GM19467 (cell line): ENCODE measurements at regions not wholly inside any gene's neighbourhood (a gene's known extent, or its start where the extent isn't known, plus 50 kb on each side); places are given as distances from the start of the nearest gene placed in this dataset.
"Not testable (repeated sequence)": the region's sequence is repeated elsewhere in the genome, so short reads cannot be mapped to it uniquely, and the experiment has no call there.

ENCODE experiments used
- ATAC-seq: cut with Tn5 transposase; IDR thresholded peaks from one replicate; pipeline ENCODE4 v1.9.1; 2021; ENCODE audit warnings: mild to moderate bottlenecking, moderate library complexity; ENCODE audit not compliant: unreplicated experiment

- no peak for ATAC-seq
These were observed 52.7 kb upstream of the ZCCHC13 start for GRCh38 chrX:74251006-74251930.

DNA sequence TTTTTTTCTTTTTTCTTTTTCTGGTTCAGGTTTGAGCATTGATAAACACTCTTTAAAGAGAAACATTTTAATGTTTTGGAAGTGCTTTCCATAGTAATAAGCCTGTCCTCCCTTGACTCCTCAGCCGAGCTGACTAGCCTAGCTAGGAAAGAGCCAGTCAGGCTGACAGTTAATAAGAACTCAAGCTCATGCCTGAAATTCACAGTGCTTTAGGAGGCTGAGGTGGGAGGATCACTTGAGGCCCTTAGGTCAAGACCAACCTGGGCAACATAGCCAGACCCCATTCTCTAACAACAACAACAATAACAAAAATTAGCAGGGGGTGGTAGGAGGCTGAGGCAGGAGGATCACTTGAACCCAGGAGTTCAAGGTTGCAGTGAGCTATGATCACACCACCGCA is 53.4 kb upstream of the ZCCHC13 start:
- ATAC-seq = no peak

- ATAC-seq = no peak
These were observed 54.0 kb upstream of the ZCCHC13 start for GRCh38 chrX:74249963-74250362.

DNA sequence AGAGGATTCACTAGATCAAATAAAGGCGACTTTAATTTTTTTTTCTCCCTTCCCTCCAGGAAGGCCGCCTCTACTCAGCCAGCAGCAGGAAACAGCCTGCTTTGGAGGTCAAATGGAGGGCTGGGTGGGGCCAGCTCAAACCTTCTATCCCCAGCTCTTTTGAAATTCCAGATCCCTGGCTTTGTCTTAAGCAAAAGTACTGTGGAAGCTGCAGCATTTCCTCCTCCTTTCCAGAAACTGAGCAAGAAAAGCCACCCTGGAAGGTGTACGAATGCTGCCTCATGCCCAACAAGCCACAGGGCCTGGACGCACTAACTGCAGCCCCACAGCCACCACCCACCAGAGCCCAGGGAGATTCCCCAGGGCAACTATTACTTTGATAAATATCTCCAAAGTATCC is 55.1 kb upstream of the ZCCHC13 start:
- no peak for ATAC-seq

DNA sequence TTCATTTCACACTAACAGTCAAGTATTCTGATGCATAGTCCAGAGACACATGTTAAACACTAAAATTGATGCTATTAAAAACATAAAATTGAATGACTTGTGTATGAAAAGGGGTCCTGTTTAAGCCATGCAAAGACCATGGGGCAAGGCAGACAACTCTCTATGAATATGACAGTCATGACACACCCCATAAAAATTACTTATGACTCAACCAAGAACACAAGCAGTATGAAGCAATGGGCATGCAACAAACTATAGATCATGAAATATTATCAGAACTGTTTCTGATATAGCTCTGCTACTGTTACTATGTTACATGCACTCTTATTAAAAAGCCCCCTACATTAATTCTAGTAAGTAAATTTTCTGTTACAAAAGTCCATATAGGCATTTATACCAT is 57.5 kb upstream of the ZCCHC13 start:
- ATAC-seq = no peak

DNA sequence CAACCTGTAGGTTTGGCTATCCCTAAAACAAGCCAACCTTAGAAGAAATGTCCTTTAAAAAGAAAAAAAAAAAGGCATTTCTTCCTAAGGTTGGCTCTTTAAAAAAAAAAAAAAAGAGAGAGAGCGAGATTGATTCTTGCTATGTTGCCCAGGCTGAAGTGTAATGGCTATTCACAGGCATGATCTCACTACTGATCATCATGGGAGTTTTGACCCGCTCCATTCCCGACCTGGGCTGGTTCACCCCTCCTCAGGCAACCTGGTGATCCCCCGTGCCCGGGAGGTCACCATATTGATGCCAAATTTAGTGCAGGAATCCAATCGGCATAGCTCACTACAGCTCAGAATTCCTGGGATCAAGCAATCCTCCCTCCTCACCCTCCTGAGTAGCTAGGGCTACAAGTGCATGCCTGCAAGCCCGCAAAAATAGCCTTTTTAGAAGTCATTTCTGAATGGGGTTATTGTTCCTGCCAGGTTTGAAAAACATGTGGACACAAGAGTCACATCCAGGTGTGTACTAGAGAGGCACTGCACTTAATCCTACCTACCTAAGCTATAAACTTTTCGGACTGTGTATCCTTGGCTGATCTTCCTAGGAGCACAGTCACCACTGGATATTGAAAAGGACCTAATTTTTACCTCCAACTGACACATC is 61.4 kb upstream of the ZCCHC13 start:
- no peak for ATAC-seq

- no peak for ATAC-seq
These were observed 61.9 kb upstream of the ZCCHC13 start for GRCh38 chrX:74242050-74242449.

GRCh38 chrX:74238771-74239170 is 65.2 kb upstream of the ZCCHC13 start:
- ATAC-seq = no peak

GRCh38 chrX:74234818-74235217 is 69.2 kb upstream of the ZCCHC13 start:
- no peak for ATAC-seq

DNA sequence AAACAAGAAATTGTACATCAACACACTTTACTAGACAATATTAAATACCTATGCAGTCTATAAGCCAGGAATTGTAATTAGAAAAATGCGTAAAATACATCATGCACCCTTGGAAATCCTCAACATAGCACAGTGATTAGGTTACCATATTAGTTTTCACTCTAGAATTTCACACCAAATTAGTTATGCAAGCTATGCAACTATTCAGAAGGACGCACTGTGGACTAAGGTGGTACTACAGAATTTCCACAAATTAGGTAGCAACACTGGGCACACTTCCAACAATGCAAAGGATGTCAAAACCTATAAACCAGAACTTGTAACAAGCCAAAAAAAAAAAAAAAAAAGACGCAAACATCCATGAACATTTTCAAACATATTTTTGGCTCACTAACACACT is 71.1 kb upstream of the ZCCHC13 start:
- no peak for ATAC-seq

DNA sequence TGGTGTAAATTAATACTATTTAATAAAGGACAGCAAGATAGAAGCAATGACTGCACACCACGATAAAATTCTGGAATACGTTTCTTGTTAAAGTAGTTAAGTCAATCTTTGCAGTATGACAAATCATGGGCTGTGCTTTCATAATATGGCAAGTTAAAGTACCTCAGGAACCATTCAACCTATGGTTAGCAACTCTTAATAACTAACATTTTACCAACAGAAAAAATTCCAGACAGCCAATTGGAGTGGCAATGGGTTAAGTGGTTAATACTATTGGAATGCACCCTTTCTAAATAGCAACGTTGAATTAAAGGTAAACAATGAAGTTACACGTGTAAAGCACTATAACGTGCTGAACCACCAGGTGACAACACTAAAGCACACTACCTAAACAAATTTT is 72.4 kb upstream of the ZCCHC13 start:
- no peak for ATAC-seq

DNA sequence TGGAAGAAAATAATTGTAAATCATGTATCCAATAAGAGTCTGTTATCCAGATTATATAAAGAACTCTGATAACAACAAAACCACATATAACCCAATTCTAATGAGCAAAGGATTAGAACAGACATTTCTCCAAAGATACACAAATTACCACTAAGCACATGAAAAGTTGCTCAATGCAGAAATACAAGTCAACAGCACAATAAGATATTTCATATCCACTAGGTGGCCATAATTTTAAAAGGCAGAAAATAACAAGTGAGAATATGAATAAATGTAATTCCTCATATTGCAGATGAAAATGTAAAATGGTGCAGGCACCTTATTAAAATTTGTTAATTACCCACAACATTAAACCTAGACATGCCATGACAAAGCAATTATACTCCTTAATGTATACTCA is 73.9 kb upstream of the ZCCHC13 start:
- no peak for ATAC-seq

- ATAC-seq = no peak
These were observed 78.9 kb upstream of the ZCCHC13 start for GRCh38 chrX:74225111-74225510.

DNA sequence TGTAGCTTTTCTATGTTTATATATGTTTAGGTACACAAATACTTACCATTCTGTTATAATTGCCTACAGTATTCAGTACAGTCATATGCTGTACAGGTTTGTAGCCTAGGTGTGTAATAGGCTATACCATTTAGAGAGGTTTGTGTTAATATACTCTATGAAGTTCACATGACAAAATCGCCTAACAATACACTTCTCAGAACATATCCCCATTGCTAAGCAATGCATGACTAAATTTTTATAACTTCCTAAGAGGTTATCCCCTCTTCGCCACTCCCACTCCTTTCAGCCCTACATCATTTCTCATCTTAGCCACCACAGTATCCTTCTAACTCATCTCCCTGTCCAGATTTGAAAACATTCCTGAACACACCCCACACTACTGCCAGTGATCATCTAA is 83.7 kb upstream of the ZCCHC13 start:
- ATAC-seq = no peak

- ATAC-seq = no peak
These were observed 85.1 kb upstream of the ZCCHC13 start for GRCh38 chrX:74218895-74219294.

DNA sequence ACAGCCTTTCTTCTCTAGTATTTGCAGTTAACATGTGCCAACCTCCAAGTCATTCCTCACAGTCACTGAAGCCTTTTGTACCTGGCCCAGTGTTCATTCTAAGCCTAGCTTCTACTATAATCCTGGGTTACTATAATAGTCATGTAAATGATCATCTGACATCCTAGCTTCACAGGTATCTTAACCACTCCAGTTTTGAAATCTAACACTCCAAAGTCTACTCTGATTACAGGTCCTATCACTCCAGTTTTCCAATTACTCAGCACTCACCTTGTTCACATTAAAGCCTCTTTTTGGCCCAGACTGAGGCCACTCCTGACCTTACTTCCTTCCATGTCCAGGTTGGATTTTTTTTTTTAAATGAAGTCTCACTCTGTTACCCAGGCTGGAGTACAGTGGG is 87.6 kb upstream of the ZCCHC13 start:
- no peak for ATAC-seq

DNA sequence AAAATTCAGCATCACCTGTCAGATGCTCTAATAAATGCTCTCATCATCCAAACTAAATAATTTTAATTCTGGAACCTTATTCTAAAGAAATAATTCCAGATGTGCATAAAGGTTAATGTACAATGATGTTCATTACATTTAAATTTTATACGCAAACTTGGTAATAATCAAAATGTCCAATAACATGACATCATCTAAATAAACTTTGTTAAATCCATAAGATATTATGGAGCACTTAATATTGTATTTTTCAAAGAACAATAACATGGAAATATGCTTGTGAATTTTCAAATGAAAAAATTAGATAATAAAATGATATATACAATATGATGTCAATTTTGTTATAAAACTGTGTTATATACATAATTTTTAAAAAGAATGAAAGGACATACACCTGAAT is 92.1 kb upstream of the ZCCHC13 start:
- no peak for ATAC-seq

DNA sequence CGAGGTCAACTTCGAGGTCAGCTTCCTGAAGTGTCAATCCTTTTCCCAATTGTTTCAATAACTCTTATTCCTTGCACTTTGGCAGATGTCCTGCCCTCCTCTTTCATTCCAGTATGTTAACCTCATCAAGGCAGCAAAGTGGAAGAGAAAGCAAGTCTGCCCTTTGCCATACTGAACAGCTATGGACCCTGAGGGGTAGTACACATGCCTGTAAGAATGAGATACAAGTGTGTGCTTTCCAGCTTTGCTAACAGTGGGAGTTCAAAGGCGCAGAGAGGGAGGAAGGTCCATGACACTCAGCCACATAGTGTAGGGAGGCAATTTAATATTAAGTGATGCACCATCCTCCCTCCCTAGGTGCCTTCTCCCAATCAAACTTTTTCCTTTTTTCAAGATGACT is 96.4 kb upstream of the ZCCHC13 start:
- no peak for ATAC-seq

- no peak for ATAC-seq
These were observed 108.4 kb upstream of the ZCCHC13 start for GRCh38 chrX:74195605-74196004.

GRCh38 chrX:74195120-74195519 is 108.9 kb upstream of the ZCCHC13 start:
- ATAC-seq = no peak

DNA sequence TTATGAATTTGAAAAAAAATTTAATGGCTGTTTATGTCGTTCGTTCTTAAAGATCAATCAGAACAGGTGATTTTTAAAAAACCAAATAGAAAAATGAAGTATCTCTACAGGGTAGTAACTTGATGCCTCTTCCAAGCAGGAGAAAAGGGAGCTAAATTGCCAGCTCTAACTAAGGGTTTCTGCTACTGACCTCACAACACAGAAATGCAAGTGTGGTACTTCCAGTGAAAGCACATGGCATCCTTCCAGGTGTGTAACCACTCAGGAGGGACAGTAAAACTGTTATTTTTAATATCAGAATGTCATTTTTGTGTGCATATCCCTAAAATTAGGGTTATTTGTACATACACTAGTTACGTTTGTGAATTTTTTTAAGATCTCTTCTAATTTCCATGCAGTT is 116.8 kb upstream of the ZCCHC13 start:
- ATAC-seq = no peak

GRCh38 chrX:74183047-74183446 is 120.9 kb upstream of the ZCCHC13 start:
- ATAC-seq = not testable (repeated sequence)
